SK-N-SH treated with all-trans-retinoic acid at 6 μM for 48 hours (cell line): ENCODE measurements at regions not wholly inside any gene's neighbourhood (a gene's known extent, or its start where the extent isn't known, plus 50 kb on each side); places are given as distances from the start of the nearest gene placed in this dataset.

ENCODE experiments used
- ARNTL ChIP-seq: fragments of 450-650 bp; formaldehyde crosslinking; IDR thresholded peaks from 2 replicates; pipeline ENCODE4 v1.5.0; 2020; ENCODE audit warnings: low read depth, mild to moderate bottlenecking, moderate library complexity, borderline replicate concordance
- ESRRG ChIP-seq: fragments of 250-450 bp; sonication (Bioruptor Pico); IDR thresholded peaks from 2 replicates; pipeline ENCODE4 v1.6.1; 2021; ENCODE audit warnings: mild to moderate bottlenecking
- ISL1 ChIP-seq: fragments of 250-450 bp; sonication (Bioruptor Pico); IDR thresholded peaks from 2 replicates; pipeline ENCODE4 v2.1.2; 2022; ENCODE audit warnings: mild to moderate bottlenecking, moderate library complexity
- OSR1 ChIP-seq: fragments of 250-450 bp; sonication (Bioruptor Pico); IDR thresholded peaks from 2 replicates; pipeline ENCODE4 v1.8.0; 2022; ENCODE audit warnings: moderate library complexity, mild to moderate bottlenecking, inconsistent platforms
- PATZ1 ChIP-seq: fragments of 250-450 bp; sonication (Bioruptor Pico); IDR thresholded peaks from 2 replicates; pipeline ENCODE4 v1.8.0; 2020; ENCODE audit warnings: mild to moderate bottlenecking, moderate library complexity, borderline replicate concordance
- RARB ChIP-seq: fragments of 250-450 bp; sonication (Bioruptor Pico); IDR thresholded peaks from 2 replicates; pipeline ENCODE4 v1.8.0; 2021; ENCODE audit warnings: mild to moderate bottlenecking, moderate library complexity
- ZC3H10 ChIP-seq: fragments of 250-450 bp; sonication (Bioruptor Pico); IDR thresholded peaks from 2 replicates; pipeline ENCODE4 v1.5.1; 2021; ENCODE audit warnings: mild to moderate bottlenecking, moderate library complexity
- ZFP30 ChIP-seq: fragments of 450-650 bp; formaldehyde crosslinking; IDR thresholded peaks from 2 replicates; pipeline ENCODE4 v1.5.0; 2022; ENCODE audit warnings: mild to moderate bottlenecking, moderate library complexity
- ZNF565 ChIP-seq: fragments of 450-650 bp; formaldehyde crosslinking; conservative IDR thresholded peaks from 2 replicates; pipeline ENCODE4 v1.5.0; 2020; ENCODE audit warnings: low read depth, mild to moderate bottlenecking, moderate library complexity

GRCh38 chr3:188080091-188080490 lies 73.9 kb upstream of the LPP start:
- TF ChIP-seq ZFP30 (no peak), ARNTL (no peak), OSR1 (CRISPR knock-in tag) (no peak), ESRRG (CRISPR knock-in tag) (no peak), PATZ1 (CRISPR knock-in tag) (no peak), ZC3H10 (CRISPR knock-in tag) (no peak), RARB (CRISPR knock-in tag) (no peak), ISL1 (CRISPR knock-in tag) (no peak), ZNF565 (CRISPR knock-in tag) (no peak)
